Ovary (tissue), 7 donors: ENCODE measurements at regions not wholly inside any gene's neighbourhood (a gene's known extent, or its start where the extent isn't known, plus 50 kb on each side); places are given as distances from the start of the nearest gene placed in this dataset.

Experiments used
- DNase-seq, 5 donors: peaks; one replicate each; pipeline ENCODE4 v3.0.0-alpha.2; 2019 to 2020
- H3K27ac ChIP-seq, 2 donors: fragments of 200-600 bp; one replicate each; pipeline versions ENCODE4 v1.5.1 to v1.8.0; 2019 to 2022
- H3K27me3 ChIP-seq: fragments of 200-600 bp; one replicate; pipeline ENCODE4 v1.8.0; 2022
- H3K36me3 ChIP-seq: fragments of 200-600 bp; sonication (generic); one replicate; pipeline ENCODE4 v1.5.1; 2019
- H3K4me1 ChIP-seq: one replicate; pipeline ENCODE4 v1.8.1; 2013; ENCODE audit warnings: mild to moderate bottlenecking, moderate library complexity; ENCODE audit not compliant: insufficient read depth
- H3K4me3 ChIP-seq: fragments of 200-600 bp; sonication (generic); one replicate; pipeline ENCODE4 v1.5.1; 2017
- H3K9me3 ChIP-seq, 2 donors: fragments of 200-600 bp in 1 of 2; sonication (generic) in 1 of 2; one replicate each; pipeline versions ENCODE4 v1.5.1 to v1.8.1; 2013 to 2019; ENCODE audit warnings: mild to moderate bottlenecking in 1 of 2, moderate library complexity in 1 of 2
- CTCF ChIP-seq, 3 donors: fragments of 450-650 bp in 2 of 3; fragments of 200-600 bp in 1 of 3; IDR thresholded peaks; one replicate each; pipeline versions ENCODE4 v1.5.1 to v1.8.0; 2016 to 2022; ENCODE audit warnings: antibody characterized with exemption in 3 of 3, mild to moderate bottlenecking in 1 of 3
- EP300 ChIP-seq: sonication (generic); formaldehyde crosslinking; IDR thresholded peaks from one replicate; pipeline ENCODE4 v1.6.1; 2017; ENCODE audit warnings: antibody characterized with exemption
- POLR2A ChIP-seq: fragments of 450-650 bp; IDR thresholded peaks from one replicate; pipeline ENCODE4 v1.6.1; 2017; ENCODE audit warnings: antibody characterized with exemption, mild to moderate bottlenecking, moderate library complexity
- WGBS, 3 donors: extraction: QIAGEN DNeasy Blood & Tissue Kit in 1 of 3; methylation state at CpG; one replicate each; pipeline versions ENCODE4 v1.1.5 to v1.1.7; 2013 to 2017; 5-methylcytosine and 5-hydroxymethylcytosine counted together
- intact Hi-C, 4 donors: fragments of 100-400 bp; cut with DNase I; formaldehyde crosslinking; loops; one replicate each; pipeline versions ENCODE4 v1.11.0 to v1.15.1; 2022 to 2023
- donor health status: DM: no; HTN: no; CAD: no; lungs with moderate emphysema.
- donor health status: DM: no; HTN: no; CAD: no.
- donor health status: Bipolar disorder and iron deficiency.
- donor health status: DM: no; HTN: no; CAD: no.
- donor health status: DM: yes; HTN: yes; CAD: no.

GRCh38 chr4:12707381-12708175 lies 776.6 kb downstream of the RAB28 start:
- 86 to 96% (median 93%) methylated on average over 1 of the region's 1 CpG for WGBS, 3 donors
- no peak for TF ChIP-seq CTCF (IDR thresholded peaks at IDR 0.05)
- no peak for TF ChIP-seq POLR2A
- no peak for TF ChIP-seq EP300
- Histone ChIP-seq H3K9me3 (no peaks in the 10 kb centered on the region), H3K4me1 (no peaks in the 10 kb centered on the region), H3K36me3 (no peaks in the 10 kb centered on the region), H3K4me3 (no peak overlapping the region), H3K27me3 (no peaks in the 10 kb centered on the region), H3K27ac (no peak overlapping the region)
- intact Hi-C loops = no loop called here
- DNase-seq = no peak

- H3K9me3 ChIP-seq = no peaks in the 10 kb centered on the region
- intact Hi-C loops = no loop called here
- WGBS, 3 donors = 42 to 65% (median 53%) methylated on average over 9 of the region's 9 CpGs
Observed at GRCh38 chr4:12703036-12703435, 781.1 kb downstream of the RAB28 start.

GRCh38 chr4:12701384-12701783 lies 782.8 kb downstream of the RAB28 start:
- no peak overlapping the region for H3K27ac ChIP-seq
- 79 to 94% (median 83%) methylated on average over 1 of the region's 1 CpG for WGBS, 3 donors

More at GRCh38 chr4:12703036-12703435, 781.1 kb downstream of the RAB28 start:
- no peak overlapping the region for H3K4me3 ChIP-seq
- no peaks in the 10 kb centered on the region for H3K36me3 ChIP-seq
- no peaks in the 10 kb centered on the region for H3K4me1 ChIP-seq
- no peak overlapping the region for H3K27ac ChIP-seq
- H3K27me3 ChIP-seq = no peaks in the 10 kb centered on the region
- no peak for DNase-seq
- no peak for TF ChIP-seq CTCF (IDR thresholded peaks at IDR 0.05)
- TF ChIP-seq EP300 = no peak
- TF ChIP-seq POLR2A = no peak

GRCh38 chr4:12697970-12698369 lies 786.2 kb downstream of the RAB28 start:
- no peak overlapping the region for H3K27ac ChIP-seq
- WGBS, 3 donors = 70 to 78% (median 76%) methylated on average over 2 of the region's 2 CpGs
- H3K4me1 ChIP-seq = no peaks in the 10 kb centered on the region
- no peak overlapping the region for H3K4me3 ChIP-seq
- intact Hi-C loops = no loop called here
- H3K27me3 ChIP-seq = no peaks in the 10 kb centered on the region
- H3K36me3 ChIP-seq = no peaks in the 10 kb centered on the region
- TF ChIP-seq EP300 (no peak), POLR2A (no peak), CTCF (IDR thresholded peaks at IDR 0.05) (no peak)
- H3K9me3 ChIP-seq = no peaks in the 10 kb centered on the region
- DNase-seq = no peak

More at GRCh38 chr4:12701384-12701783, 782.8 kb downstream of the RAB28 start:
- no peak overlapping the region for H3K4me3 ChIP-seq
- H3K36me3 ChIP-seq = no peaks in the 10 kb centered on the region
- intact Hi-C loops = no loop called here
- no peak for TF ChIP-seq EP300
- TF ChIP-seq POLR2A = no peak
- no peak for TF ChIP-seq CTCF (IDR thresholded peaks at IDR 0.05)
- H3K9me3 ChIP-seq = no peaks in the 10 kb centered on the region
- no peaks in the 10 kb centered on the region for H3K27me3 ChIP-seq
- H3K4me1 ChIP-seq = no peaks in the 10 kb centered on the region
- DNase-seq = no peak
